SU-DHL-6 (cell line): ENCODE measurements at regions not wholly inside any gene's neighbourhood (a gene's known extent, or its start where the extent isn't known, plus 50 kb on each side); places are given as distances from the start of the nearest gene placed in this dataset.

Experiments used
- CTCF ChIP-seq: fragments of 200-600 bp; sonication (generic); IDR thresholded peaks from one replicate; pipeline ENCODE4 v1.5.1; 2017; ENCODE audit warnings: antibody characterized with exemption, mild to moderate bottlenecking, low read length, moderate library complexity; ENCODE audit not compliant: insufficient read depth, poor library complexity, severe bottlenecking
- EZH2phosphoT487 ChIP-seq: fragments of 200-600 bp; sonication (generic), shearing (Covaris generic); conservative IDR thresholded peaks from 2 replicates; pipeline ENCODE4 v1.6.1; 2018; ENCODE audit warnings: mild to moderate bottlenecking, antibody characterized with exemption, low read length, moderate library complexity, mixed read lengths

GRCh38 chr9:87158765-87159164 is 211.5 kb upstream of the GAS1 start:
- no peak for TF ChIP-seq CTCF
- TF ChIP-seq EZH2phosphoT487: no peak
